K562 (cell line): ENCODE measurements at regions not wholly inside any gene's neighbourhood (a gene's known extent, or its start where the extent isn't known, plus 50 kb on each side); places are given as distances from the start of the nearest gene placed in this dataset.

Source experiments
- ATAC-seq: fragments of 200-7000 bp; cut with Tn5 transposase; 3 replicates; pipeline ENCODE4 v1.9.1; 2020; ENCODE audit warnings: moderate library complexity
- BruUV-seq: library from RNA; stranded (reverse); fragments of 400-500 nt; replicated peaks from 2 replicates; lab custom pipeline; 2021; lab: Mats Ljungman, UMichigan
- CTCF ChIA-PET: fragments of 300-600 bp; formaldehyde crosslinking; extraction: SDS; loops from one replicate; lab custom pipeline; 2021; ENCODE audit warnings: low intra/inter-chr PET ratio; lab: Yijun Ruan, JAX
- POLR2A ChIA-PET: fragments of 300-600, 350-650 bp; sonication (Branson Sonifier 250); formaldehyde crosslinking; extraction: SDS; loops from one replicate; lab custom pipeline; 2021; ENCODE audit warnings: antibody characterized with exemption, inconsistent platforms; lab: Yijun Ruan, JAX
- DNase-seq, 4 experiments: peaks; one replicate each; pipeline versions ENCODE4 v3.0.0 to v3.0.0-alpha.2; 2011 to 2018; ENCODE audit warnings: low spot score in 3 of 4, mixed read lengths in 3 of 4; ENCODE audit errors: extremely low read depth in 1 of 4
- FAIRE-seq: peaks from 2 replicates; lab custom pipeline; 2011; peaks lifted over from hg19 to GRCh38; lab: Jason Lieb, UNC
- H2AFZ ChIP-seq: 2 replicates; pipeline ENCODE4 v1.6.0; 2011; ENCODE audit warnings: low read depth, low read length, control low read depth, inconsistent platforms
- H3K27ac ChIP-seq: fragments of 200-600 bp; 3 replicates; pipeline ENCODE4 v1.8.0; 2011; ENCODE audit warnings: low read depth, mild to moderate bottlenecking, control low read depth, inconsistent platforms, low read length, moderate library complexity, mixed read lengths; ENCODE audit errors: extremely low read depth
- H3K27me3 ChIP-seq, 2 experiments: fragments of 300-600 bp in 1 of 2; 2 replicates in 1 of 2; 3 replicates in 1 of 2; pipeline versions ENCODE4 v1.6.0 to v1.8.0; 2011; ENCODE audit warnings: inconsistent platforms in 2 of 2, low read length in 2 of 2, mild to moderate bottlenecking in 1 of 2, mixed read lengths in 1 of 2, moderate library complexity in 1 of 2; ENCODE audit not compliant: control insufficient read depth in 2 of 2, insufficient read depth in 2 of 2
- H3K36me3 ChIP-seq: fragments of 300-600 bp; 3 replicates; pipeline ENCODE4 v1.8.0; 2011; ENCODE audit warnings: mild to moderate bottlenecking, low read length, inconsistent platforms; ENCODE audit not compliant: control insufficient read depth, insufficient read depth
- H3K4me1 ChIP-seq, 2 experiments: fragments of 200-600 bp in 1 of 2; replicated peaks in 1 of 2; 2 replicates in 1 of 2; 3 replicates in 1 of 2; pipeline versions ENCODE4 v1.5.1 to v1.8.0; 2011; ENCODE audit warnings: inconsistent platforms in 2 of 2, low read length in 2 of 2, mild to moderate bottlenecking in 1 of 2, mixed read lengths in 1 of 2, moderate library complexity in 1 of 2; ENCODE audit not compliant: control insufficient read depth in 2 of 2, insufficient read depth in 2 of 2
- H3K4me2 ChIP-seq: 2 replicates; pipeline ENCODE4 v1.6.1; 2011; ENCODE audit warnings: low read length, control low read depth, inconsistent platforms, mixed read lengths; ENCODE audit not compliant: insufficient read depth
- H3K4me3 ChIP-seq: fragments of 200-600 bp; sonication (generic), shearing (Covaris generic); 2 replicates; pipeline ENCODE4 v1.5.1; 2016; ENCODE audit warnings: control low read depth, inconsistent platforms
- H3K79me2 ChIP-seq: fragments of 200-600 bp; 3 replicates; pipeline ENCODE4 v1.8.0; 2011; ENCODE audit warnings: low read length, inconsistent platforms; ENCODE audit not compliant: control insufficient read depth, insufficient read depth
- H3K9ac ChIP-seq, 2 experiments: 2 replicates each; pipeline versions ENCODE4 v1.6.0 to v1.6.1; 2011; ENCODE audit warnings: low read depth in 2 of 2, low read length in 2 of 2, control low read depth in 1 of 2, inconsistent platforms in 1 of 2, mild to moderate bottlenecking in 1 of 2, mixed read lengths in 1 of 2; ENCODE audit not compliant: insufficient read depth in 1 of 2
- H3K9me1 ChIP-seq: one replicate; pipeline ENCODE4 v1.6.0; 2011; ENCODE audit warnings: inconsistent platforms, mild to moderate bottlenecking, low read length, moderate library complexity; ENCODE audit not compliant: control insufficient read depth, insufficient read depth
- H3K9me3 ChIP-seq: replicated peaks from 2 replicates; pipeline ENCODE4 v1.5.1; 2011; ENCODE audit warnings: low read depth, low read length, inconsistent platforms; ENCODE audit not compliant: control insufficient read depth, insufficient read depth
- H4K20me1 ChIP-seq: replicated peaks from 2 replicates; pipeline ENCODE4 v1.6.1; 2011; ENCODE audit warnings: low read length, inconsistent platforms, mixed read lengths; ENCODE audit not compliant: control insufficient read depth, insufficient read depth
- GTF2E2 ChIP-seq: fragments of 200-800 bp; sonication (Bioruptor generic); IDR thresholded peaks from 2 replicates; pipeline ENCODE4 v1.6.1; 2016; ENCODE audit warnings: missing genetic modification characterization, missing compliant biosample characterization
- LCOR ChIP-seq: sonication (generic); formaldehyde crosslinking; IDR thresholded peaks from 2 replicates; pipeline ENCODE4 v1.8.0; 2022; ENCODE audit warnings: mild to moderate bottlenecking, missing genetic modification reagents
- PRMT5 ChIP-seq: sonication (generic); formaldehyde crosslinking; IDR thresholded peaks from 2 replicates; pipeline ENCODE4 v1.5.0; 2020; ENCODE audit warnings: missing genetic modification reagents
- PTTG1 ChIP-seq: fragments of 450-650 bp; IDR thresholded peaks from 2 replicates; pipeline ENCODE4 v1.6.1; 2016; ENCODE audit warnings: low read depth, mild to moderate bottlenecking, missing genetic modification characterization, missing compliant biosample characterization
- SMC3 ChIP-seq: conservative IDR thresholded peaks from 2 replicates; pipeline ENCODE4 v1.6.1; 2011; ENCODE audit warnings: low read depth, low read length, improper control_type of control experiment; ENCODE audit not compliant: insufficient read depth
- THRB ChIP-seq: fragments of 450-650 bp; formaldehyde crosslinking; conservative IDR thresholded peaks from 2 replicates; pipeline ENCODE4 v1.4.0; 2022; ENCODE audit warnings: mild to moderate bottlenecking, missing genetic modification characterization
- ZEB2 ChIP-seq: fragments of 450-650 bp; IDR thresholded peaks from 2 replicates; pipeline ENCODE4 v1.6.1; 2016
- ZNF76 ChIP-seq: fragments of 250-450 bp; sonication (Bioruptor Pico); IDR thresholded peaks from 2 replicates; pipeline ENCODE4 v1.4.0; 2020; ENCODE audit warnings: mild to moderate bottlenecking, moderate library complexity, borderline replicate concordance
- WGBS: fragments of 100-300 bp; shearing (Covaris generic); methylation state at CpG from one replicate; pipeline ENCODE4 v1.1.6; 2016; ENCODE audit warnings: low coverage, mixed read lengths; ENCODE audit not compliant: insufficient coverage; ENCODE audit errors: missing lambda C conversion rate; 5-methylcytosine and 5-hydroxymethylcytosine counted together
- in situ Hi-C: fragments of 300-500 bp; cut with MboI; formaldehyde crosslinking; loops from 4 replicates; pipeline ENCODE4 v1.15.0; 2018; ENCODE audit warnings: inconsistent platforms, mixed read lengths
- intact Hi-C: fragments of 100-400 bp; cut with micrococcal nuclease; formaldehyde crosslinking; loops from 2 replicates; pipeline ENCODE4 v1.14.2; 2022
- TF ChIP-seq, protein P1 (sequence below): fragments of 450-650 bp; IDR thresholded peaks from 2 replicates; pipeline ENCODE4 v1.6.1; 2016; ENCODE audit warnings: missing biosample characterization, missing genetic modification characterization
- TF ChIP-seq, protein P2 (sequence below): fragments of 250-450 bp; sonication (Bioruptor Pico); IDR thresholded peaks from 2 replicates; pipeline ENCODE4 v1.8.0; 2021; ENCODE audit warnings: mild to moderate bottlenecking, moderate library complexity

DNA sequence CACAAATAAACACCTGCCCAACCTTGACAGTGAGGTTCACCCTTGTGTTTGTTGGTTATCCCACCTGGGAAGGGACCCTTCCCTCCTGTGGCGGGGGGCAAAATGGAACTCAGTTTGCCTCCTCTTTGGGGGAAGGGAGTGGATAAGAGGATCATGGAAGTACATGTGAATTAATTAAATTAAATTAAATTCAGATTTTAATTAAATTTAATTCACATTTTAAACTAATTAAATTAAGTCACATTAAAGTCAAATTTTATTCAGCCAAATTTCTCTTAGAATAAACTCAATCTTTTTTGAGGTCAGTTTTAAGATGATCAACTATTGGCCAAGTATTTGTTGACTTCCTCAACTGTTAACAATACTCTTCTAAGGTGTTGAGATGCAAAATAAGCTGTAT, 252.4 kb upstream of the AJAP1 start:
- no TSS peak for BruUV-seq
- ATAC-seq, result no peak

More for the DNA sequence above, 252.4 kb upstream of the AJAP1 start:
- CTCF ChIA-PET, result no interaction called here
- FAIRE-seq (no peak), DNase-seq (no peak)
- POLR2A ChIA-PET, result interaction anchor here (0.5 to 0.6 kb wide), 2 partner anchors 9 to 1615 kb away, joined by 3 to 4 read pairs; no protein-coding TSS in a partner anchor
- intact Hi-C loops, result no loop called here
- H3K4me3 ChIP-seq, result no peak overlapping the region
- 0% methylated on average over 1 of the region's 1 CpG for WGBS
- H4K20me1 ChIP-seq, result no peaks in the 10 kb centered on the region
- in situ Hi-C loops, result no loop called here
- H3K4me2 ChIP-seq, result no peak overlapping the region
- H3K79me2 ChIP-seq, result no peaks in the 10 kb centered on the region
- no peaks in the 10 kb centered on the region for H3K36me3 ChIP-seq
- no peak for TF ChIP-seq SMC3
- TF ChIP-seq, protein P1, sequence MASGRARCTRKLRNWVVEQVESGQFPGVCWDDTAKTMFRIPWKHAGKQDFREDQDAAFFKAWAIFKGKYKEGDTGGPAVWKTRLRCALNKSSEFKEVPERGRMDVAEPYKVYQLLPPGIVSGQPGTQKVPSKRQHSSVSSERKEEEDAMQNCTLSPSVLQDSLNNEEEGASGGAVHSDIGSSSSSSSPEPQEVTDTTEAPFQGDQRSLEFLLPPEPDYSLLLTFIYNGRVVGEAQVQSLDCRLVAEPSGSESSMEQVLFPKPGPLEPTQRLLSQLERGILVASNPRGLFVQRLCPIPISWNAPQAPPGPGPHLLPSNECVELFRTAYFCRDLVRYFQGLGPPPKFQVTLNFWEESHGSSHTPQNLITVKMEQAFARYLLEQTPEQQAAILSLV (tag), result no peak
- TF ChIP-seq PTTG1 (tag), result no peak
- no peak for TF ChIP-seq THRB (CRISPR knock-in tag)
- TF ChIP-seq LCOR, result no peak
- TF ChIP-seq ZEB2, result no peak
- TF ChIP-seq PRMT5, result no peak
- TF ChIP-seq ZNF76 (CRISPR knock-in tag), result no peak
- TF ChIP-seq, protein P2, sequence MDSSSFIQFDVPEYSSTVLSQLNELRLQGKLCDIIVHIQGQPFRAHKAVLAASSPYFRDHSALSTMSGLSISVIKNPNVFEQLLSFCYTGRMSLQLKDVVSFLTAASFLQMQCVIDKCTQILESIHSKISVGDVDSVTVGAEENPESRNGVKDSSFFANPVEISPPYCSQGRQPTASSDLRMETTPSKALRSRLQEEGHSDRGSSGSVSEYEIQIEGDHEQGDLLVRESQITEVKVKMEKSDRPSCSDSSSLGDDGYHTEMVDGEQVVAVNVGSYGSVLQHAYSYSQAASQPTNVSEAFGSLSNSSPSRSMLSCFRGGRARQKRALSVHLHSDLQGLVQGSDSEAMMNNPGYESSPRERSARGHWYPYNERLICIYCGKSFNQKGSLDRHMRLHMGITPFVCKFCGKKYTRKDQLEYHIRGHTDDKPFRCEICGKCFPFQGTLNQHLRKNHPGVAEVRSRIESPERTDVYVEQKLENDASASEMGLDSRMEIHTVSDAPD, result no peak
- no peak for TF ChIP-seq GTF2E2
- no peak overlapping the region for H2AFZ ChIP-seq
- no peaks in the 10 kb centered on the region for H3K27me3 ChIP-seq
- no peaks in the 10 kb centered on the region for H3K9me3 ChIP-seq
- no peak overlapping the region for H3K9ac ChIP-seq
- no peak overlapping the region for H3K27ac ChIP-seq
- H3K9me1 ChIP-seq, result no peaks in the 10 kb centered on the region
- H3K4me1 ChIP-seq, result no peaks in the 10 kb centered on the region
